DOHH2 (cell line): ENCODE measurements at regions not wholly inside any gene's neighbourhood (a gene's known extent, or its start where the extent isn't known, plus 50 kb on each side); places are given as distances from the start of the nearest gene placed in this dataset.

Experiments used
- CTCF ChIP-seq: fragments of 200-600 bp; sonication (generic); IDR thresholded peaks from one replicate; pipeline ENCODE4 v1.5.1; 2014; ENCODE audit warnings: antibody characterized with exemption, mild to moderate bottlenecking, low read depth, low read length; ENCODE audit not compliant: poor library complexity, severe bottlenecking
- EZH2phosphoT487 ChIP-seq: fragments of 200-600 bp; sonication (generic); IDR thresholded peaks from 2 replicates; pipeline ENCODE4 v1.6.1; 2017; ENCODE audit warnings: borderline replicate concordance, mild to moderate bottlenecking, antibody characterized with exemption, low read length, moderate library complexity, mixed read lengths

- TF ChIP-seq CTCF (no peak), EZH2phosphoT487 (no peak)
Observed at GRCh38 chr6:4413073-4413472, 277.7 kb upstream of the ECI2 start.
